GM23338 (cell line): ENCODE measurements at regions not wholly inside any gene's neighbourhood (a gene's known extent, or its start where the extent isn't known, plus 50 kb on each side); places are given as distances from the start of the nearest gene placed in this dataset.

Experiments used
- ATAC-seq: fragments of 200-7000 bp; cut with Tn5 transposase; 3 replicates; pipeline ENCODE4 v1.9.1; 2020
- DNase-seq: peaks from one replicate; pipeline ENCODE4 v3.0.0-alpha.2; 2015; ENCODE audit warnings: low spot score
- H2AFZ ChIP-seq: fragments of 200-600 bp; sonication (generic); 2 replicates; pipeline ENCODE4 v1.8.0; 2016; ENCODE audit warnings: antibody characterized with exemption, mild to moderate bottlenecking, moderate library complexity
- H3F3A ChIP-seq: fragments of 200-600 bp; sonication (generic); replicated peaks from 2 replicates; pipeline ENCODE4 v1.8.0; 2017; ENCODE audit warnings: antibody characterized with exemption, mixed run types, low read depth
- H3K27ac ChIP-seq: fragments of 200-600 bp; sonication (generic); 2 replicates; pipeline ENCODE4 v1.6.1; 2016; ENCODE audit warnings: low read depth
- H3K27me3 ChIP-seq: fragments of 200-600 bp; sonication (generic); 2 replicates; pipeline ENCODE4 v1.8.0; 2016; ENCODE audit warnings: mild to moderate bottlenecking, mixed run types, moderate library complexity; ENCODE audit not compliant: insufficient read depth
- H3K36me3 ChIP-seq: fragments of 200-600 bp; sonication (generic); 2 replicates; pipeline ENCODE4 v1.8.0; 2016; ENCODE audit warnings: mild to moderate bottlenecking; ENCODE audit not compliant: insufficient read depth
- H3K4me1 ChIP-seq: fragments of 200-600 bp; sonication (generic); 2 replicates; pipeline ENCODE4 v1.8.0; 2016; ENCODE audit warnings: mild to moderate bottlenecking, moderate library complexity; ENCODE audit not compliant: insufficient read depth
- H3K4me2 ChIP-seq: fragments of 200-600 bp; sonication (generic); 2 replicates; pipeline ENCODE4 v1.7.1; 2017; ENCODE audit warnings: mixed run types
- H3K4me3 ChIP-seq: fragments of 200-600 bp; sonication (generic); 2 replicates; pipeline ENCODE4 v1.6.1; 2016; ENCODE audit warnings: mixed run types
- H3K79me2 ChIP-seq: fragments of 200-600 bp; sonication (generic); replicated peaks from 2 replicates; pipeline ENCODE4 v1.8.0; 2017; ENCODE audit warnings: mild to moderate bottlenecking; ENCODE audit not compliant: insufficient read depth
- H3K9me2 ChIP-seq: fragments of 200-600 bp; sonication (generic); 2 replicates; pipeline ENCODE4 v1.8.0; 2017; ENCODE audit not compliant: insufficient read depth
- H4K20me1 ChIP-seq: fragments of 200-600 bp; sonication (generic); replicated peaks from 2 replicates; pipeline ENCODE4 v1.8.0; 2017; ENCODE audit warnings: mild to moderate bottlenecking; ENCODE audit not compliant: insufficient read depth
- H3K27ac Mint-ChIP-seq: 2 replicates; pipeline ENCODE4 v1.8.0; 2020; ENCODE audit warnings: inconsistent platforms, mild to moderate bottlenecking, moderate library complexity, mixed read lengths
- H3K27me3 Mint-ChIP-seq: 3 replicates; pipeline ENCODE4 v1.8.0; 2022; ENCODE audit warnings: low read depth, mild to moderate bottlenecking, moderate library complexity, mixed read lengths, inconsistent platforms; ENCODE audit not compliant: insufficient read depth, poor library complexity
- H3K36me3 Mint-ChIP-seq: 3 replicates; pipeline ENCODE4 v1.8.0; 2021; ENCODE audit warnings: low read depth, mild to moderate bottlenecking, inconsistent platforms, moderate library complexity, mixed read lengths
- H3K4me1 Mint-ChIP-seq: 3 replicates; pipeline ENCODE4 v1.8.0; 2020; ENCODE audit warnings: mild to moderate bottlenecking, inconsistent platforms, mixed read lengths
- H3K4me3 Mint-ChIP-seq: 3 replicates; pipeline ENCODE4 v1.8.0; 2021; ENCODE audit warnings: moderate library complexity, mild to moderate bottlenecking, inconsistent platforms, mixed read lengths
- H3K9me3 Mint-ChIP-seq: 3 replicates; pipeline ENCODE4 v1.8.0; 2020; ENCODE audit warnings: moderate library complexity, mild to moderate bottlenecking, inconsistent platforms, mixed read lengths
- CREB1 ChIP-seq: fragments of 250-450 bp; sonication (Bioruptor Pico); IDR thresholded peaks from 2 replicates; pipeline ENCODE4 v1.5.0; 2020; ENCODE audit warnings: low read depth, mild to moderate bottlenecking, moderate library complexity
- EZH2phosphoT487 ChIP-seq: fragments of 200-600 bp; sonication (generic); IDR thresholded peaks from one replicate; pipeline ENCODE4 v1.8.1; 2018; ENCODE audit warnings: antibody characterized with exemption; ENCODE audit not compliant: unreplicated experiment
- JUNB ChIP-seq: IDR thresholded peaks from one replicate; pipeline ENCODE4 v1.6.1; 2016; ENCODE audit warnings: antibody characterized with exemption; ENCODE audit not compliant: unreplicated experiment
- NANOG ChIP-seq: IDR thresholded peaks from 2 replicates; pipeline ENCODE4 v1.6.1; 2016; ENCODE audit warnings: antibody characterized with exemption, borderline replicate concordance
- POLR2AphosphoS5 ChIP-seq: IDR thresholded peaks from 2 replicates; pipeline ENCODE4 v1.6.1; 2016; ENCODE audit warnings: antibody characterized with exemption, low read depth
- STAT1 ChIP-seq: IDR thresholded peaks from one replicate; pipeline ENCODE4 v1.6.1; 2016; ENCODE audit warnings: antibody characterized with exemption; ENCODE audit not compliant: unreplicated experiment
- ZNF331 ChIP-seq: fragments of 250-450 bp; sonication (Bioruptor Pico); IDR thresholded peaks from 2 replicates; pipeline ENCODE4 v1.5.0; 2020; ENCODE audit warnings: low read depth, mild to moderate bottlenecking, moderate library complexity
- TF ChIP-seq, protein P1 (sequence below), 2 experiments: fragments of 200-600 bp in 1 of 2; sonication (generic) in 1 of 2; conservative IDR thresholded peaks; 2 replicates each; pipeline versions ENCODE4 v1.5.1 to v1.6.1; 2016 to 2017; ENCODE audit warnings: antibody characterized with exemption in 2 of 2, low read depth in 2 of 2, mild to moderate bottlenecking in 2 of 2, moderate library complexity in 1 of 2
- TF ChIP-seq, protein P2 (sequence below): fragments of 250-450 bp; sonication (Bioruptor Pico); IDR thresholded peaks from 2 replicates; pipeline ENCODE4 v1.5.0; 2020; ENCODE audit warnings: mild to moderate bottlenecking, moderate library complexity

DNA sequence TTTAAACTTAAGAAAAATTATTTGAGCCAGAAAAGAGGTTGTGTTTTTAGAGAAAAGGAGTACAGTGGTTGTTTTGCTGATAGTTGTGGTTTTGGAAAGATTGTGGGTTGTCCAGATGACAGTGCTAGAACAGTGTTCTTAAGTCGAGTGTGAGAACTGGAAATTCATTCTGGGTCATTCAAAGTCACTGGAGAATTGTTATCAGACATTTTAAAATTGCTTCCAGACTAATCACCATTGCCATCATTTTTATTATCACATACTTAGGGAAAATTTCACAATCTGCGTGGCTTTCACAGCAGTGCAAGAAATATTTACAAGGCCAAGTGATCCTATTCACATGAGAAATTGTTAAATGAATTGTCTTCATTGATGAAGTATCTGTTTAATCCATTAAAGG, 242.2 kb upstream of the DDI1 start:
- no peaks in the 10 kb centered on the region for H3F3A ChIP-seq
- no peaks in the 10 kb centered on the region for H3K79me2 ChIP-seq
- Mint-ChIP-seq H3K27me3 (no peaks in the 10 kb centered on the region), H3K27ac (no peak overlapping the region), H3K4me3 (no peak overlapping the region), H3K4me1 (no peaks in the 10 kb centered on the region), H3K36me3 (no peaks in the 10 kb centered on the region), H3K9me3 (peaks cover 9% of the 10 kb centered on the region; the same call in 2 of the 3 replicates)
- H3K4me1 ChIP-seq, result no peaks in the 10 kb centered on the region
- H3K27ac ChIP-seq, result no peak overlapping the region
- H3K4me2 ChIP-seq, result no peak overlapping the region
- H3K36me3 ChIP-seq, result no peaks in the 10 kb centered on the region
- H3K4me3 ChIP-seq, result no peak overlapping the region
- no peak for ATAC-seq
- TF ChIP-seq NANOG, result no peak
- no peak for TF ChIP-seq EZH2phosphoT487
- TF ChIP-seq POLR2AphosphoS5, result no peak
- H4K20me1 ChIP-seq, result no peaks in the 10 kb centered on the region
- no peaks in the 10 kb centered on the region for H3K9me2 ChIP-seq
- DNase-seq, result no peak
- H2AFZ ChIP-seq, result no peak overlapping the region
- H3K27me3 ChIP-seq, result no peaks in the 10 kb centered on the region

DNA sequence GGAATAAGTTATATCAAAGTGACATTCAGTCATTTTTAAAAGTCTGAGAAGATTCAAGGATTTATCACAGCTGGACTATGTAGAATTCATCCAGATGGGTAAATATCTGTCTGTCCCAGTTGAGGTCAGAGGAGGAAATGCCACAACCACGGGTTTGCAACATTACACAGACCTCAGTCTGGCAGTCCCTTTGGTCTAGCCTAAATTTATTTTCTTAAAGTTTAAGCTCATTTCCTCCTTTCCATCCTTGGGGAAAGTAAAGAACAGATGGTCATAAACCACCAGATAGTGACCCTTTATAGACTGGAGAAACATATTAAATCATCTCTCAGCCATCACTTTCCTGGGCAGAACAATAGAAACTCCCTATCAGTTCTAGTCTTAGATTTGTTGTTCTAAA, 238.4 kb upstream of the DDI1 start:
- H3K9me2 ChIP-seq, result no peaks in the 10 kb centered on the region
- Mint-ChIP-seq H3K9me3 (no peaks in the 10 kb centered on the region; the same call in 2 of the 3 replicates), H3K36me3 (no peaks in the 10 kb centered on the region), H3K27ac (no peak overlapping the region), H3K4me3 (no peak overlapping the region), H3K4me1 (peaks cover 12% of the 10 kb centered on the region), H3K27me3 (no peaks in the 10 kb centered on the region)
- no peaks in the 10 kb centered on the region for H3K79me2 ChIP-seq
- H3K36me3 ChIP-seq, result no peaks in the 10 kb centered on the region
- TF ChIP-seq STAT1, result no peak
- TF ChIP-seq, protein P1, sequence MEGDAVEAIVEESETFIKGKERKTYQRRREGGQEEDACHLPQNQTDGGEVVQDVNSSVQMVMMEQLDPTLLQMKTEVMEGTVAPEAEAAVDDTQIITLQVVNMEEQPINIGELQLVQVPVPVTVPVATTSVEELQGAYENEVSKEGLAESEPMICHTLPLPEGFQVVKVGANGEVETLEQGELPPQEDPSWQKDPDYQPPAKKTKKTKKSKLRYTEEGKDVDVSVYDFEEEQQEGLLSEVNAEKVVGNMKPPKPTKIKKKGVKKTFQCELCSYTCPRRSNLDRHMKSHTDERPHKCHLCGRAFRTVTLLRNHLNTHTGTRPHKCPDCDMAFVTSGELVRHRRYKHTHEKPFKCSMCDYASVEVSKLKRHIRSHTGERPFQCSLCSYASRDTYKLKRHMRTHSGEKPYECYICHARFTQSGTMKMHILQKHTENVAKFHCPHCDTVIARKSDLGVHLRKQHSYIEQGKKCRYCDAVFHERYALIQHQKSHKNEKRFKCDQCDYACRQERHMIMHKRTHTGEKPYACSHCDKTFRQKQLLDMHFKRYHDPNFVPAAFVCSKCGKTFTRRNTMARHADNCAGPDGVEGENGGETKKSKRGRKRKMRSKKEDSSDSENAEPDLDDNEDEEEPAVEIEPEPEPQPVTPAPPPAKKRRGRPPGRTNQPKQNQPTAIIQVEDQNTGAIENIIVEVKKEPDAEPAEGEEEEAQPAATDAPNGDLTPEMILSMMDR (conservative IDR thresholded peaks at IDR 0.05; ENCODE audit: low read depth in 2 of 2), result no peak
- no peak overlapping the region for H3K27ac ChIP-seq
- H3K4me1 ChIP-seq, result no peaks in the 10 kb centered on the region
- no peak overlapping the region for H2AFZ ChIP-seq
- ATAC-seq, result no peak
- H3K27me3 ChIP-seq, result no peaks in the 10 kb centered on the region
- H3F3A ChIP-seq, result no peaks in the 10 kb centered on the region
- no peaks in the 10 kb centered on the region for H4K20me1 ChIP-seq
- DNase-seq, result no peak
- no peak overlapping the region for H3K4me2 ChIP-seq
- no peak overlapping the region for H3K4me3 ChIP-seq

DNA sequence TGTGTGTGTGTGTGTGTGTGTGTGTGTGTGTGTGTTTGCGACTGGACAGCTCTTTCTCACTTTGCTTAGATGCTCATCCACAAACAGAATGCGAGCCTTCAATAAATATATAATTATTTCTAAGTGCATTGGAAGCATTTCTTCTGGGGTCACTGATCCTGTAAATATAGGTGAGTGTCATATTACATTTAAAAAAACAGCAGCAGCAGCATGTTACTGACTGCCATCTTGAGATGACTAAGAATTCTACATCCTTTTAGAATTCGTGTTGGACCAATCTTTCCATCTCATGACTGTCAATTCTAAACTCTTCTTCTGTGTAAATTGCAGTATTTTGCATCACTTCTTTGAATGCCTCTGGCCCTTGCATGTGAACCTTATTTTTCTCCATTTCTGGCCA, 238.0 kb upstream of the DDI1 start:
- Histone ChIP-seq H3K27me3 (no peaks in the 10 kb centered on the region), H4K20me1 (no peaks in the 10 kb centered on the region), H3K27ac (no peak overlapping the region), H3F3A (no peaks in the 10 kb centered on the region), H3K36me3 (no peaks in the 10 kb centered on the region), H3K9me2 (no peaks in the 10 kb centered on the region), H3K4me2 (no peak overlapping the region), H2AFZ (no peak overlapping the region), H3K4me1 (no peaks in the 10 kb centered on the region), H3K4me3 (no peak overlapping the region), H3K79me2 (no peaks in the 10 kb centered on the region)
- no peak for ATAC-seq
- no peaks in the 10 kb centered on the region for H3K36me3 Mint-ChIP-seq
- TF ChIP-seq JUNB, result no peak
- TF ChIP-seq, protein P2, sequence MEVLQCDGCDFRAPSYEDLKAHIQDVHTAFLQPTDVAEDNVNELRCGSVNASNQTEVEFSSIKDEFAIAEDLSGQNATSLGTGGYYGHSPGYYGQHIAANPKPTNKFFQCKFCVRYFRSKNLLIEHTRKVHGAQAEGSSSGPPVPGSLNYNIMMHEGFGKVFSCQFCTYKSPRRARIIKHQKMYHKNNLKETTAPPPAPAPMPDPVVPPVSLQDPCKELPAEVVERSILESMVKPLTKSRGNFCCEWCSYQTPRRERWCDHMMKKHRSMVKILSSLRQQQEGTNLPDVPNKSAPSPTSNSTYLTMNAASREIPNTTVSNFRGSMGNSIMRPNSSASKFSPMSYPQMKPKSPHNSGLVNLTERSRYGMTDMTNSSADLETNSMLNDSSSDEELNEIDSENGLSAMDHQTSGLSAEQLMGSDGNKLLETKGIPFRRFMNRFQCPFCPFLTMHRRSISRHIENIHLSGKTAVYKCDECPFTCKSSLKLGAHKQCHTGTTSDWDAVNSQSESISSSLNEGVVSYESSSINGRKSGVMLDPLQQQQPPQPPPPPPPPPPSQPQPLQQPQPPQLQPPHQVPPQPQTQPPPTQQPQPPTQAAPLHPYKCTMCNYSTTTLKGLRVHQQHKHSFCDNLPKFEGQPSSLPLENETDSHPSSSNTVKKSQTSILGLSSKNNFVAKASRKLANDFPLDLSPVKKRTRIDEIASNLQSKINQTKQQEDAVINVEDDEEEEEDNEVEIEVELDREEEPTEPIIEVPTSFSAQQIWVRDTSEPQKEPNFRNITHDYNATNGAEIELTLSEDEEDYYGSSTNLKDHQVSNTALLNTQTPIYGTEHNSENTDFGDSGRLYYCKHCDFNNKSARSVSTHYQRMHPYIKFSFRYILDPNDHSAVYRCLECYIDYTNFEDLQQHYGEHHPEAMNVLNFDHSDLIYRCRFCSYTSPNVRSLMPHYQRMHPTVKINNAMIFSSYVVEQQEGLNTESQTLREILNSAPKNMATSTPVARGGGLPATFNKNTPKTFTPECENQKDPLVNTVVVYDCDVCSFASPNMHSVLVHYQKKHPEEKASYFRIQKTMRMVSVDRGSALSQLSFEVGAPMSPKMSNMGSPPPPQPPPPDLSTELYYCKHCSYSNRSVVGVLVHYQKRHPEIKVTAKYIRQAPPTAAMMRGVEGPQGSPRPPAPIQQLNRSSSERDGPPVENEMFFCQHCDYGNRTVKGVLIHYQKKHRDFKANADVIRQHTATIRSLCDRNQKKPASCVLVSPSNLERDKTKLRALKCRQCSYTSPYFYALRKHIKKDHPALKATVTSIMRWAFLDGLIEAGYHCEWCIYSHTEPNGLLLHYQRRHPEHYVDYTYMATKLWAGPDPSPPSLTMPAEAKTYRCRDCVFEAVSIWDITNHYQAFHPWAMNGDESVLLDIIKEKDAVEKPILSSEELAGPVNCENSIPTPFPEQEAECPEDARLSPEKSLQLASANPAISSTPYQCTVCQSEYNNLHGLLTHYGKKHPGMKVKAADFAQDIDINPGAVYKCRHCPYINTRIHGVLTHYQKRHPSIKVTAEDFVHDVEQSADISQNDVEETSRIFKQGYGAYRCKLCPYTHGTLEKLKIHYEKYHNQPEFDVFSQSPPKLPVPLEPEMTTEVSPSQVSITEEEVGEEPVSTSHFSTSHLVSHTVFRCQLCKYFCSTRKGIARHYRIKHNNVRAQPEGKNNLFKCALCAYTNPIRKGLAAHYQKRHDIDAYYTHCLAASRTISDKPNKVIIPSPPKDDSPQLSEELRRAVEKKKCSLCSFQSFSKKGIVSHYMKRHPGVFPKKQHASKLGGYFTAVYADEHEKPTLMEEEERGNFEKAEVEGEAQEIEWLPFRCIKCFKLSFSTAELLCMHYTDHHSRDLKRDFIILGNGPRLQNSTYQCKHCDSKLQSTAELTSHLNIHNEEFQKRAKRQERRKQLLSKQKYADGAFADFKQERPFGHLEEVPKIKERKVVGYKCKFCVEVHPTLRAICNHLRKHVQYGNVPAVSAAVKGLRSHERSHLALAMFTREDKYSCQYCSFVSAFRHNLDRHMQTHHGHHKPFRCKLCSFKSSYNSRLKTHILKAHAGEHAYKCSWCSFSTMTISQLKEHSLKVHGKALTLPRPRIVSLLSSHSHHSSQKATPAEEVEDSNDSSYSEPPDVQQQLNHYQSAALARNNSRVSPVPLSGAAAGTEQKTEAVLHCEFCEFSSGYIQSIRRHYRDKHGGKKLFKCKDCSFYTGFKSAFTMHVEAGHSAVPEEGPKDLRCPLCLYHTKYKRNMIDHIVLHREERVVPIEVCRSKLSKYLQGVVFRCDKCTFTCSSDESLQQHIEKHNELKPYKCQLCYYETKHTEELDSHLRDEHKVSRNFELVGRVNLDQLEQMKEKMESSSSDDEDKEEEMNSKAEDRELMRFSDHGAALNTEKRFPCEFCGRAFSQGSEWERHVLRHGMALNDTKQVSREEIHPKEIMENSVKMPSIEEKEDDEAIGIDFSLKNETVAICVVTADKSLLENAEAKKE (CRISPR knock-in tag), result no peak
- TF ChIP-seq CREB1, result no peak
- no peak for TF ChIP-seq NANOG
- TF ChIP-seq ZNF331 (CRISPR knock-in tag), result no peak
- H3K4me1 Mint-ChIP-seq, result peaks cover 12% of the 10 kb centered on the region
- no peak overlapping the region for H3K4me3 Mint-ChIP-seq
- no peak overlapping the region for H3K27ac Mint-ChIP-seq
- H3K27me3 Mint-ChIP-seq, result no peaks in the 10 kb centered on the region
- DNase-seq, result no peak
- no peaks in the 10 kb centered on the region; the same call in 2 of the 3 replicates for H3K9me3 Mint-ChIP-seq
